Activated T-cell treated with anti-CD3 and anti-CD28 coated beads, Interleukin-2, amount 50 U/mL, for 24 hours (primary cell): ENCODE measurements at regions not wholly inside any gene's neighbourhood (a gene's known extent, or its start where the extent isn't known, plus 50 kb on each side); places are given as distances from the start of the nearest gene placed in this dataset.

Experiments
- DNase-seq: peaks from one replicate; pipeline ENCODE4 v3.0.0-alpha.2; 2020
- H3K27ac Mint-ChIP-seq: 2 replicates; pipeline ENCODE4 v1.8.0; 2020; ENCODE audit warnings: mild to moderate bottlenecking, mixed read lengths
- H3K27me3 Mint-ChIP-seq: 2 replicates; pipeline ENCODE4 v1.8.0; 2020; ENCODE audit warnings: mixed read lengths
- H3K36me3 Mint-ChIP-seq: 2 replicates; pipeline ENCODE4 v1.8.0; 2020; ENCODE audit warnings: low read depth, mixed read lengths
- H3K4me1 Mint-ChIP-seq: 2 replicates; pipeline ENCODE4 v1.8.0; 2020; ENCODE audit warnings: low read depth, mixed read lengths
- H3K4me3 Mint-ChIP-seq: 2 replicates; pipeline ENCODE4 v1.8.0; 2020; ENCODE audit warnings: mild to moderate bottlenecking, moderate library complexity, mixed read lengths
- H3K9me3 Mint-ChIP-seq: 2 replicates; pipeline ENCODE4 v1.8.0; 2020; ENCODE audit warnings: mixed read lengths

- no peak for DNase-seq
- Mint-ChIP-seq H3K4me1 (no peaks in the 10 kb centered on the region), H3K27me3 (peaks cover 17% of the 10 kb centered on the region), H3K9me3 (peaks cover 11% of the 10 kb centered on the region), H3K4me3 (no peak overlapping the region), H3K36me3 (no peaks in the 10 kb centered on the region), H3K27ac (no peak overlapping the region)
Measured at GRCh38 chr7:156560696-156561095, 79.9 kb upstream of the RNF32 start.

- H3K4me1 Mint-ChIP-seq: no peaks in the 10 kb centered on the region
- H3K9me3 Mint-ChIP-seq: peaks cover 9% of the 10 kb centered on the region
- no peak for DNase-seq
- no peaks in the 10 kb centered on the region for H3K36me3 Mint-ChIP-seq
- H3K4me3 Mint-ChIP-seq: no peak overlapping the region
- peaks cover 17% of the 10 kb centered on the region for H3K27me3 Mint-ChIP-seq
- H3K27ac Mint-ChIP-seq: no peak overlapping the region
Measured at GRCh38 chr7:156560075-156560474, 80.5 kb upstream of the RNF32 start.

- no peak for DNase-seq
- Mint-ChIP-seq H3K4me3 (no peak overlapping the region), H3K4me1 (no peaks in the 10 kb centered on the region), H3K27ac (no peak overlapping the region), H3K36me3 (no peaks in the 10 kb centered on the region), H3K27me3 (peaks cover 17% of the 10 kb centered on the region), H3K9me3 (peaks cover under 1% of the 10 kb centered on the region)
Measured at GRCh38 chr7:156559001-156559400, 81.6 kb upstream of the RNF32 start.

GRCh38 chr7:156558198-156558597 lies 82.4 kb upstream of the RNF32 start:
- H3K27me3 Mint-ChIP-seq: peaks cover 17% of the 10 kb centered on the region
- H3K4me1 Mint-ChIP-seq: no peaks in the 10 kb centered on the region
- H3K36me3 Mint-ChIP-seq: no peaks in the 10 kb centered on the region
- no peak overlapping the region for H3K27ac Mint-ChIP-seq
- no peak for DNase-seq
- no peak overlapping the region for H3K4me3 Mint-ChIP-seq
- no peaks in the 10 kb centered on the region for H3K9me3 Mint-ChIP-seq

- no peaks in the 10 kb centered on the region for H3K36me3 Mint-ChIP-seq
- no peaks in the 10 kb centered on the region for H3K9me3 Mint-ChIP-seq
- DNase-seq: no peak
- no peak overlapping the region for H3K27ac Mint-ChIP-seq
- H3K27me3 Mint-ChIP-seq: peaks cover 12% of the 10 kb centered on the region
- no peaks in the 10 kb centered on the region for H3K4me1 Mint-ChIP-seq
- no peak overlapping the region for H3K4me3 Mint-ChIP-seq
Measured at GRCh38 chr7:156556083-156556482, 84.5 kb upstream of the RNF32 start.

GRCh38 chr7:156554488-156554887 lies 86.1 kb upstream of the RNF32 start:
- Mint-ChIP-seq H3K4me1 (no peaks in the 10 kb centered on the region), H3K9me3 (no peaks in the 10 kb centered on the region), H3K4me3 (no peak overlapping the region), H3K36me3 (no peaks in the 10 kb centered on the region), H3K27ac (no peak overlapping the region), H3K27me3 (peaks cover 3% of the 10 kb centered on the region)
- no peak for DNase-seq

GRCh38 chr7:156549636-156550035 lies 90.9 kb upstream of the RNF32 start:
- no peak for DNase-seq

GRCh38 chr7:156547884-156548561 lies 92.6 kb upstream of the RNF32 start:
- no peaks in the 10 kb centered on the region for H3K9me3 Mint-ChIP-seq
- H3K27me3 Mint-ChIP-seq: peaks cover 8% of the 10 kb centered on the region
- H3K27ac Mint-ChIP-seq: no peak overlapping the region
- H3K4me1 Mint-ChIP-seq: no peaks in the 10 kb centered on the region
- no peak for DNase-seq
- H3K36me3 Mint-ChIP-seq: no peaks in the 10 kb centered on the region
- no peak overlapping the region for H3K4me3 Mint-ChIP-seq

More at GRCh38 chr7:156549636-156550035, 90.9 kb upstream of the RNF32 start:
- H3K4me3 Mint-ChIP-seq: no peak overlapping the region
- H3K36me3 Mint-ChIP-seq: no peaks in the 10 kb centered on the region
- H3K27ac Mint-ChIP-seq: no peak overlapping the region
- H3K9me3 Mint-ChIP-seq: no peaks in the 10 kb centered on the region
- peaks cover 8% of the 10 kb centered on the region for H3K27me3 Mint-ChIP-seq
- H3K4me1 Mint-ChIP-seq: no peaks in the 10 kb centered on the region

- H3K27ac Mint-ChIP-seq: no peak overlapping the region
- DNase-seq: no peak
- no peaks in the 10 kb centered on the region for H3K4me1 Mint-ChIP-seq
- no peak overlapping the region for H3K4me3 Mint-ChIP-seq
- no peaks in the 10 kb centered on the region for H3K36me3 Mint-ChIP-seq
- peaks cover 13% of the 10 kb centered on the region for H3K27me3 Mint-ChIP-seq
- no peaks in the 10 kb centered on the region for H3K9me3 Mint-ChIP-seq
Measured at GRCh38 chr7:156545979-156546378, 94.6 kb upstream of the RNF32 start.

- Mint-ChIP-seq H3K4me1 (no peaks in the 10 kb centered on the region), H3K27ac (no peak overlapping the region), H3K36me3 (no peaks in the 10 kb centered on the region), H3K27me3 (peaks cover 13% of the 10 kb centered on the region), H3K9me3 (no peaks in the 10 kb centered on the region), H3K4me3 (no peak overlapping the region)
- no peak for DNase-seq
Measured at GRCh38 chr7:156544919-156545715, 95.5 kb upstream of the RNF32 start.

GRCh38 chr7:156543699-156544598 lies 96.6 kb upstream of the RNF32 start:
- H3K9me3 Mint-ChIP-seq: no peaks in the 10 kb centered on the region
- H3K27me3 Mint-ChIP-seq: peaks cover 15% of the 10 kb centered on the region
- no peak for DNase-seq
- H3K36me3 Mint-ChIP-seq: no peaks in the 10 kb centered on the region
- no peak overlapping the region for H3K4me3 Mint-ChIP-seq
- H3K27ac Mint-ChIP-seq: no peak overlapping the region
- no peaks in the 10 kb centered on the region for H3K4me1 Mint-ChIP-seq

GRCh38 chr7:156540619-156541165 lies 99.9 kb upstream of the RNF32 start:
- Mint-ChIP-seq H3K36me3 (no peaks in the 10 kb centered on the region), H3K4me3 (no peak overlapping the region), H3K27me3 (peaks cover 12% of the 10 kb centered on the region), H3K4me1 (no peaks in the 10 kb centered on the region), H3K9me3 (no peaks in the 10 kb centered on the region), H3K27ac (no peak overlapping the region)
- DNase-seq: no peak

- Mint-ChIP-seq H3K27me3 (peaks cover 12% of the 10 kb centered on the region), H3K27ac (no peak overlapping the region), H3K4me3 (no peak overlapping the region), H3K36me3 (no peaks in the 10 kb centered on the region), H3K4me1 (no peaks in the 10 kb centered on the region), H3K9me3 (no peaks in the 10 kb centered on the region)
- DNase-seq: no peak
Measured at GRCh38 chr7:156539999-156540398, 100.6 kb upstream of the RNF32 start.

- H3K4me1 Mint-ChIP-seq: no peaks in the 10 kb centered on the region
- H3K36me3 Mint-ChIP-seq: no peaks in the 10 kb centered on the region
- no peak overlapping the region for H3K4me3 Mint-ChIP-seq
- no peaks in the 10 kb centered on the region for H3K9me3 Mint-ChIP-seq
- peaks cover 12% of the 10 kb centered on the region for H3K27me3 Mint-ChIP-seq
- no peak overlapping the region for H3K27ac Mint-ChIP-seq
- DNase-seq: no peak
Measured at GRCh38 chr7:156537006-156537405, 103.6 kb upstream of the RNF32 start.
